ENCODE measurements at regions not wholly inside any gene's neighbourhood (a gene's known extent, or its start where the extent isn't known, plus 50 kb on each side); places are given as distances from the start of the nearest gene placed in this dataset.

GRCh38 chr11:130719220-130719915 lies 196.9 kb downstream of the SNX19 start:
- Histone ChIP-seq H3K4me1 (ENCODE audit: control insufficient read depth, extremely low read depth, insufficient read depth, low read length) (peaks cover 6% of the 10 kb centered on the region), H3K9me3 (ENCODE audit: control insufficient read depth, low read depth, low read length) (no peaks in the 10 kb centered on the region), H3K79me2 (ENCODE audit: control insufficient read depth, insufficient read depth, low read length) (no peaks in the 10 kb centered on the region), H3K36me3 (ENCODE audit: control insufficient read depth in 2 of 2, extremely low read depth in 1 of 2, insufficient read depth in 2 of 2, low read length in 2 of 2) (no peaks in the 10 kb centered on the region), H3K4me2 (ENCODE audit: control insufficient read depth, extremely low read depth, insufficient read depth, low read depth, low read length) (no peak overlapping the region), H3K9me1 (ENCODE audit: control insufficient read depth, extremely low read depth, insufficient read depth, low read length) (no peaks in the 10 kb centered on the region), H4K20me1 (ENCODE audit: control insufficient read depth, extremely low read depth, insufficient read depth, low read length) (no peaks in the 10 kb centered on the region), H2AFZ (ENCODE audit: control insufficient read depth, low read length) (no peak overlapping the region), H3K4me3 (ENCODE audit: control insufficient read depth in 2 of 3, extremely low read depth in 1 of 3, insufficient read depth in 2 of 3, low read depth in 1 of 3, low read length in 3 of 3) (no peak overlapping the region), H3K27ac (ENCODE audit: control insufficient read depth, insufficient read depth, low read length) (no peak overlapping the region), H3K27me3 (ENCODE audit: control insufficient read depth, extremely low read depth, insufficient read depth, low read length) (no peaks in the 10 kb centered on the region), H3K9ac (ENCODE audit: control insufficient read depth, extremely low read depth, insufficient read depth, low read length) (no peak overlapping the region)
- dilution Hi-C loops (cut with MboI; ENCODE audit: extremely low pct_ligation_motif_present, low sequenced_read_pairs): no loop called here
- no peak for TF ChIP-seq CTCF (optimal IDR thresholded peaks at IDR 0.05 in 1 of 3, IDR thresholded peaks at IDR 0.05 in 1 of 3, conservative IDR thresholded peaks at IDR 0.05 in 1 of 3; ENCODE audit: extremely low read depth in 1 of 3, insufficient read depth in 2 of 3, low read length in 3 of 3)
- no peak for TF ChIP-seq EZH2 (IDR thresholded peaks at IDR 0.05; ENCODE audit: low read length)
- DNase-seq (ENCODE audit: low read depth, low spot score) (no peak), FAIRE-seq (no peak)

- Histone ChIP-seq H3K9me1 (ENCODE audit: control insufficient read depth, extremely low read depth, insufficient read depth, low read length) (no peaks in the 10 kb centered on the region), H3K27me3 (ENCODE audit: control insufficient read depth, extremely low read depth, insufficient read depth, low read length) (no peaks in the 10 kb centered on the region), H3K4me1 (ENCODE audit: control insufficient read depth, extremely low read depth, insufficient read depth, low read length) (peaks cover 6% of the 10 kb centered on the region), H3K9ac (ENCODE audit: control insufficient read depth, extremely low read depth, insufficient read depth, low read length) (no peak overlapping the region), H3K27ac (ENCODE audit: control insufficient read depth, insufficient read depth, low read length) (no peak overlapping the region), H4K20me1 (ENCODE audit: control insufficient read depth, extremely low read depth, insufficient read depth, low read length) (no peaks in the 10 kb centered on the region), H3K4me2 (ENCODE audit: control insufficient read depth, extremely low read depth, insufficient read depth, low read depth, low read length) (no peak overlapping the region), H3K36me3 (ENCODE audit: control insufficient read depth in 2 of 2, extremely low read depth in 1 of 2, insufficient read depth in 2 of 2, low read length in 2 of 2) (no peaks in the 10 kb centered on the region), H3K9me3 (ENCODE audit: control insufficient read depth, low read depth, low read length) (no peaks in the 10 kb centered on the region), H2AFZ (ENCODE audit: control insufficient read depth, low read length) (no peak overlapping the region), H3K79me2 (ENCODE audit: control insufficient read depth, insufficient read depth, low read length) (no peaks in the 10 kb centered on the region), H3K4me3 (ENCODE audit: control insufficient read depth in 2 of 3, extremely low read depth in 1 of 3, insufficient read depth in 2 of 3, low read depth in 1 of 3, low read length in 3 of 3) (no peak overlapping the region)
- no peak for FAIRE-seq
- no peak for TF ChIP-seq CTCF (optimal IDR thresholded peaks at IDR 0.05 in 1 of 3, IDR thresholded peaks at IDR 0.05 in 1 of 3, conservative IDR thresholded peaks at IDR 0.05 in 1 of 3; ENCODE audit: extremely low read depth in 1 of 3, insufficient read depth in 2 of 3, low read length in 3 of 3)
- no peak for TF ChIP-seq EZH2 (IDR thresholded peaks at IDR 0.05; ENCODE audit: low read length)
- dilution Hi-C loops (cut with MboI; ENCODE audit: extremely low pct_ligation_motif_present, low sequenced_read_pairs): no loop called here
- DNase-seq (ENCODE audit: low read depth, low spot score): no peak
Measured at GRCh38 chr11:130720232-130721022, 195.9 kb downstream of the SNX19 start.
